Calu3 (cell line): ENCODE measurements at regions not wholly inside any gene's neighbourhood (a gene's known extent, or its start where the extent isn't known, plus 50 kb on each side); places are given as distances from the start of the nearest gene placed in this dataset.

Experiments used
- BruUV-seq: library from RNA; stranded (reverse); fragments of 400-500 nt; replicated peaks from 2 replicates; lab custom pipeline; 2021; lab: Mats Ljungman, UMichigan
- CTCF ChIA-PET: fragments of 300-600 bp; sonication (Branson Sonifier 250); formaldehyde crosslinking; loops from one replicate; lab custom pipeline; 2022; ENCODE audit warnings: antibody characterized with exemption; lab: Charles Lee
- DNase-seq: peaks from one replicate; pipeline ENCODE4 v3.0.0; 2022
- H3K27ac Mint-ChIP-seq: one replicate; pipeline ENCODE4 v1.8.0; 2022; ENCODE audit warnings: mixed read lengths; ENCODE audit not compliant: unreplicated experiment
- H3K27me3 Mint-ChIP-seq: one replicate; pipeline ENCODE4 v1.8.0; 2022; ENCODE audit warnings: mixed read lengths; ENCODE audit not compliant: unreplicated experiment
- H3K36me3 Mint-ChIP-seq: one replicate; pipeline ENCODE4 v1.8.0; 2022; ENCODE audit warnings: mild to moderate bottlenecking, moderate library complexity, mixed read lengths; ENCODE audit not compliant: insufficient read depth, unreplicated experiment
- H3K4me1 Mint-ChIP-seq: one replicate; pipeline ENCODE4 v1.8.0; 2022; ENCODE audit warnings: mild to moderate bottlenecking, low read depth, mixed read lengths; ENCODE audit not compliant: unreplicated experiment
- H3K4me3 Mint-ChIP-seq: one replicate; pipeline ENCODE4 v1.8.0; 2022; ENCODE audit warnings: mild to moderate bottlenecking, low read depth, moderate library complexity, mixed read lengths; ENCODE audit not compliant: unreplicated experiment
- H3K9me3 Mint-ChIP-seq: one replicate; pipeline ENCODE4 v1.8.0; 2022; ENCODE audit warnings: low read depth, mixed read lengths; ENCODE audit not compliant: unreplicated experiment
- CTCF ChIP-seq: fragments of 200-600 bp; IDR thresholded peaks from one replicate; pipeline ENCODE4 v1.8.0; 2022; ENCODE audit warnings: antibody characterized with exemption; ENCODE audit not compliant: unreplicated experiment
- intact Hi-C: fragments of 100-400 bp; cut with micrococcal nuclease; formaldehyde crosslinking; loops from one replicate; pipeline ENCODE4 v1.10.0; 2022; ENCODE audit not compliant: unreplicated experiment

- intact Hi-C loops = no loop called here
- Mint-ChIP-seq H3K4me3 (no peak overlapping the region), H3K36me3 (no peaks in the 10 kb centered on the region), H3K4me1 (no peaks in the 10 kb centered on the region), H3K27me3 (peaks cover 21% of the 10 kb centered on the region), H3K27ac (no peak overlapping the region), H3K9me3 (peaks cover 10% of the 10 kb centered on the region)
- CTCF ChIA-PET = no interaction called here
- DNase-seq = no peak
- no peak for TF ChIP-seq CTCF
- BruUV-seq = no TSS peak
Measured at GRCh38 chr15:81942655-81943195, 103.1 kb downstream of the MEX3B start.

GRCh38 chr15:81942157-81942556, 103.7 kb downstream of the MEX3B start:
- H3K9me3 Mint-ChIP-seq = peaks cover 10% of the 10 kb centered on the region
- no peaks in the 10 kb centered on the region for H3K36me3 Mint-ChIP-seq
- no TSS peak for BruUV-seq
- H3K4me1 Mint-ChIP-seq = no peaks in the 10 kb centered on the region
- intact Hi-C loops = no loop called here
- no peak overlapping the region for H3K4me3 Mint-ChIP-seq
- peaks cover 21% of the 10 kb centered on the region for H3K27me3 Mint-ChIP-seq
- no peak for DNase-seq
- no peak overlapping the region for H3K27ac Mint-ChIP-seq
- no peak for TF ChIP-seq CTCF
- CTCF ChIA-PET = no interaction called here

- TF ChIP-seq CTCF = no peak
- H3K36me3 Mint-ChIP-seq = no peaks in the 10 kb centered on the region
- H3K27me3 Mint-ChIP-seq = peaks cover 21% of the 10 kb centered on the region
- intact Hi-C loops = no loop called here
- BruUV-seq = no TSS peak
- no peak for DNase-seq
- no peaks in the 10 kb centered on the region for H3K4me1 Mint-ChIP-seq
- peaks cover 10% of the 10 kb centered on the region for H3K9me3 Mint-ChIP-seq
- CTCF ChIA-PET = interaction anchor here (0.7 kb wide), 1 partner anchor 459 kb away, joined by 4 read pairs; no protein-coding TSS in a partner anchor
- H3K27ac Mint-ChIP-seq = no peak overlapping the region
- no peak overlapping the region for H3K4me3 Mint-ChIP-seq
Measured at GRCh38 chr15:81941479-81941878, 104.3 kb downstream of the MEX3B start.

GRCh38 chr15:81940467-81941451, 105.1 kb downstream of the MEX3B start:
- CTCF ChIA-PET = interaction anchor here (0.6 to 0.7 kb wide), 3 partner anchors 105 to 459 kb away, joined by 3 to 5 read pairs (median 4); partner anchors contain the start of gene MEX3B
- H3K4me3 Mint-ChIP-seq = no peak overlapping the region
- H3K9me3 Mint-ChIP-seq = peaks cover 10% of the 10 kb centered on the region
- no TSS peak for BruUV-seq
- no peak for DNase-seq
- no peaks in the 10 kb centered on the region for H3K4me1 Mint-ChIP-seq
- intact Hi-C loops = no loop called here
- no peak overlapping the region for H3K27ac Mint-ChIP-seq
- H3K27me3 Mint-ChIP-seq = peaks cover 21% of the 10 kb centered on the region
- H3K36me3 Mint-ChIP-seq = no peaks in the 10 kb centered on the region
- no peak for TF ChIP-seq CTCF
